Kidney (tissue), 13 donors: ENCODE measurements at regions not wholly inside any gene's neighbourhood (a gene's known extent, or its start where the extent isn't known, plus 50 kb on each side); places are given as distances from the start of the nearest gene placed in this dataset.

Experiments
- DNase-seq, 5 donors: peaks; one replicate each; pipeline ENCODE4 v3.0.0-alpha.2; 2013 to 2020
- FAIRE-seq: peaks from 2 replicates; lab custom pipeline; 2012; peaks lifted over from hg19 to GRCh38; lab: Jason Lieb, UNC
- H3K27ac ChIP-seq, 2 donors: one replicate each; pipeline ENCODE4 v1.7.0; 2013; ENCODE audit warnings: low read depth in 2 of 2, low read length in 2 of 2, inconsistent platforms in 1 of 2
- H3K27me3 ChIP-seq: one replicate; pipeline ENCODE4 v1.7.1; 2013; ENCODE audit warnings: low read length, inconsistent platforms; ENCODE audit not compliant: control insufficient read depth, insufficient read depth
- H3K36me3 ChIP-seq, 3 donors: one replicate each; pipeline versions ENCODE4 v1.7.0 to v1.7.1; 2013; ENCODE audit warnings: low read length in 3 of 3, control low read depth in 1 of 3, inconsistent platforms in 1 of 3; ENCODE audit not compliant: insufficient read depth in 3 of 3, control insufficient read depth in 2 of 3
- H3K4me1 ChIP-seq, 3 donors: one replicate each; pipeline versions ENCODE4 v1.7.0 to v1.7.1; 2013; ENCODE audit warnings: low read length in 3 of 3, inconsistent platforms in 1 of 3, low read depth in 1 of 3; ENCODE audit not compliant: control insufficient read depth in 2 of 3, insufficient read depth in 2 of 3
- H3K4me3 ChIP-seq, 3 donors: one replicate each; pipeline versions ENCODE4 v1.7.0 to v1.8.1; 2013; ENCODE audit warnings: low read length in 3 of 3, control low read depth in 1 of 3, inconsistent platforms in 1 of 3
- H3K9ac ChIP-seq, 3 donors: one replicate each; pipeline versions ENCODE4 v1.7.0 to v1.7.1; 2013; ENCODE audit warnings: low read length in 3 of 3, control low read depth in 1 of 3, inconsistent platforms in 1 of 3
- H3K9me3 ChIP-seq, 3 donors: one replicate each; pipeline versions ENCODE4 v1.7.0 to v1.7.1; 2013; ENCODE audit warnings: low read length in 3 of 3, control low read depth in 1 of 3, inconsistent platforms in 1 of 3; ENCODE audit not compliant: control insufficient read depth in 2 of 3, insufficient read depth in 1 of 3
- intact Hi-C: fragments of 100-400 bp; cut with DNase I; formaldehyde crosslinking; loops from one replicate; pipeline ENCODE4 v1.11.1; 2022
- TF ChIP-seq, protein P1 (sequence below): IDR thresholded peaks from 3 replicates; pipeline ENCODE4 v1.5.1; 2012; ENCODE audit warnings: mild to moderate bottlenecking, moderate library complexity, borderline replicate concordance; ENCODE audit not compliant: insufficient read depth; ENCODE audit errors: extremely low read depth
- donor health status: control.
- donor health status: control.
- donor health status: control.
- donor health status: control.
- donor health status: control.
- donor health status: DM: yes; HTN: yes; CAD: no.
- donor health status: Normal renal cell carcinoma (clear cell type).

DNA sequence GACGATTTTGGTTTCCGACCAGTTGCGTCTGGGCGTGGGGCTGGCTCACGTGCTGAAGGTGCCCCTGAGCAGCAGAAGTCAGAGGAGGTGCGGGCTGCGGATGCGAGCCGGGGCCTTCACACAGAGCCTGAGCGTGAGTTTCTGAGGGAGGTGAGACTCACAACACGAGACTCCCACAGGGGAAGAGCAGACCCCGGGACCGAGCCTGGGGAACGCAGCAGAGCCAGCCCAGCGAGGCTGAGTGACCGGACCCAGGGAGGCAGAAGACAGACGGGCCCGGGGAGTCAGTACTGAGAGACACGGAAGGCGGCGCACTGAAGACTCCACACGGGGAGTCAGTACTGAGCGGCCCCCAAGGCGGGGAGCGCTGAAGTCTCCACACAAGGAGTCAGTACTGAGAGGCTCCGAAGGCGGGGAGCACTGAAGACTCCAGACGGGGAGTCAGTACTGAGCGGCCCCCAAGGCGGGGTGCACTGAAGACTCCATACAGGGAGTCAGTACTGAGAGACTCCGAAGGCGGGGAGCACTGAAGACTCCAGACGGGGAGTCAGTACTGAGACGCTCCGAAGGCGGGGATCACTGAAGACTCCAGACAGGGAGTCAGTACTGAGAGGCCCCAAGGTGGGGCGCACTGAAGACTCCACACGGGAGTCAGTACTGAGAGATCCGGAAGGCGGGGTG lies 77.8 kb downstream of the DLL1 start:
- no peaks in the 10 kb centered on the region for H3K4me1 ChIP-seq
- no peaks in the 10 kb centered on the region for H3K9me3 ChIP-seq
- H3K36me3 ChIP-seq = no peaks in the 10 kb centered on the region
- intact Hi-C loops = no loop called here
- no peak overlapping the region for H3K27ac ChIP-seq
- no peak for FAIRE-seq
- no peak overlapping the region for H3K9ac ChIP-seq
- TF ChIP-seq, protein P1, sequence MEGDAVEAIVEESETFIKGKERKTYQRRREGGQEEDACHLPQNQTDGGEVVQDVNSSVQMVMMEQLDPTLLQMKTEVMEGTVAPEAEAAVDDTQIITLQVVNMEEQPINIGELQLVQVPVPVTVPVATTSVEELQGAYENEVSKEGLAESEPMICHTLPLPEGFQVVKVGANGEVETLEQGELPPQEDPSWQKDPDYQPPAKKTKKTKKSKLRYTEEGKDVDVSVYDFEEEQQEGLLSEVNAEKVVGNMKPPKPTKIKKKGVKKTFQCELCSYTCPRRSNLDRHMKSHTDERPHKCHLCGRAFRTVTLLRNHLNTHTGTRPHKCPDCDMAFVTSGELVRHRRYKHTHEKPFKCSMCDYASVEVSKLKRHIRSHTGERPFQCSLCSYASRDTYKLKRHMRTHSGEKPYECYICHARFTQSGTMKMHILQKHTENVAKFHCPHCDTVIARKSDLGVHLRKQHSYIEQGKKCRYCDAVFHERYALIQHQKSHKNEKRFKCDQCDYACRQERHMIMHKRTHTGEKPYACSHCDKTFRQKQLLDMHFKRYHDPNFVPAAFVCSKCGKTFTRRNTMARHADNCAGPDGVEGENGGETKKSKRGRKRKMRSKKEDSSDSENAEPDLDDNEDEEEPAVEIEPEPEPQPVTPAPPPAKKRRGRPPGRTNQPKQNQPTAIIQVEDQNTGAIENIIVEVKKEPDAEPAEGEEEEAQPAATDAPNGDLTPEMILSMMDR = no peak
- H3K27me3 ChIP-seq = no peaks in the 10 kb centered on the region
- no peak overlapping the region for H3K4me3 ChIP-seq
- DNase-seq = peak in 3 of 5 donors; percentile 3 to 56 (median 25)

DNA sequence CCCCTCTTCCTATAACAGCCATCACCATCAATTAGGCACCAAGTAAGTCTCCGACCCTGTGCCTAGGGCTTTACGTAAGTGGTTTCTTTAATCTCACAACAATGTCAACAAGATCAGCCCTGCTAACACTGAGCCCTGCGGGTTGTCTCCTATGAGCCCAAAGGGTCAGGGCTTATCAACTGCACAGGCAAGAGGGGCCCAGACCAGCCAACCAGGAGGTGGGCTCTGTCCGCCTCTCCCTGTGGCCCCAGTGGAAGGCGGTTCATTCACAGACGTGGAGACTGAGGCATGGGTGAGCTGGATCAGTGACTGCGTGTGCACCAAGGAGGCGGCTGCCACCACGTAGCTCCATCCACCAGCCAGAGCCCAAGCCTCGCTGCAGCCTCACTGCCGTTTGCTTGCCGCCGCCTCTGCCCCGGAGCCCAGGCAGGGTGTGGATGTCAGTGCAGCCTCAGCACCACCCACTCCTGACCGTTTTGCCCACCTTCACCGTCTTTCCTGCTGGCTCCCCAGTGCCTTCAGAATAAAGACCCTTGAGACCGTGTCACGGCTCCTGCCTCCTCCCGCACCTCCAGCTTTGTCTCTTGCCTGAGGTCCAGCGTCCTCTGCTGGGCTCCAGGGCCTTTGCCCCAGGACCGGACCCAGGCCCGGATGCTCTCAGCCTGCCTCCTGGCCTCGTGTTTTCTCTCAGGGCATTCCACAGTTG lies 78.7 kb downstream of the DLL1 start:
- intact Hi-C loops = no loop called here
- H3K36me3 ChIP-seq = no peaks in the 10 kb centered on the region
- DNase-seq (peak in 3 of 5 donors; percentile 7 to 71 (median 23)), FAIRE-seq (no peak)
- no peak overlapping the region for H3K9ac ChIP-seq
- no peaks in the 10 kb centered on the region for H3K4me1 ChIP-seq
- no peaks in the 10 kb centered on the region for H3K9me3 ChIP-seq
- no peak overlapping the region for H3K4me3 ChIP-seq
- TF ChIP-seq, protein P1 = no peak
- H3K27ac ChIP-seq = no peak overlapping the region
- H3K27me3 ChIP-seq = no peaks in the 10 kb centered on the region

DNA sequence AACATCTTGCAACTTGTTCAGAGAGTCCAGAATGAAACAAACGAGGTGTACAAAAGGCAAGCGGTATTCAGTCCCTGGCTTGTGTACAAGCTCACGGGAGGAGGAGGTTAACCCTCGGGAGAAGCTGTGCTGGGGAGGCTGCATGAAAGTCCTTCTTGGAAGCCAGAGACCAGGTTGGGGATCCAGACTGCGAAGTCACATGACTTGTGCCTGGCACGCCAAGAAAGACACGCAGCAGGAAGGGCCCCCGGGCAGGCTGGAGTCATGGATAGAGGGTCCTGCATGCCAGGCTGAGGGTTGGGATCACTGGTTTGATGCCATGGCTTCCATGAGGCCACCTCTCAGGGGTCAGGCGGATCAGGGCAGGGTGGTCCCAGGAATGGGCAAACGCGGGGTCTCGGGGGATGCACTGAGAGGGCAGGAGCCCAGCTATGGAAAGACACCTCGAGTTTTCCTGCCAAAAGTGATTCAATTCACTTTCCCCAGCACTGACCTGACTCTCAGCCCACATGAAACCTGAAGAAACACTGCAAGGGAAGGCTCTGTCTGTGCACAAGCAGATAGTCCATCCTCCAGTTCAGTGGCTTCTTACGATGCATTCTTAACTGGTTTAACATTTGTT lies 79.4 kb downstream of the DLL1 start:
- no peak overlapping the region for H3K9ac ChIP-seq
- no peak overlapping the region for H3K4me3 ChIP-seq
- DNase-seq (peak in 3 of 5 donors; percentile 6 to 60 (median 30)), FAIRE-seq (no peak)
- no peaks in the 10 kb centered on the region for H3K27me3 ChIP-seq
- no peaks in the 10 kb centered on the region for H3K9me3 ChIP-seq
- intact Hi-C loops = no loop called here
- no peaks in the 10 kb centered on the region for H3K4me1 ChIP-seq
- TF ChIP-seq, protein P1 = no peak
- no peak overlapping the region for H3K27ac ChIP-seq
- H3K36me3 ChIP-seq = no peaks in the 10 kb centered on the region
